ENCODE measurements at regions not wholly inside any gene's neighbourhood (a gene's known extent, or its start where the extent isn't known, plus 50 kb on each side); places are given as distances from the start of the nearest gene placed in this dataset.

GRCh38 chr2:144280009-144280408 is 239.9 kb downstream of the ZEB2 start:
- Histone ChIP-seq H2BK20ac (ENCODE audit: low read depth, low read length, poor library complexity, severe bottlenecking) (no peak overlapping the region), H2AK5ac (ENCODE audit: insufficient read length, low read length) (no peak overlapping the region), H3K23me2 (ENCODE audit: insufficient read length, low read depth, low read length, poor library complexity, severe bottlenecking) (no peaks in the 10 kb centered on the region), H3K9ac (ENCODE audit: extremely low read depth, insufficient read length, low read length) (no peak overlapping the region), H4K91ac (ENCODE audit: insufficient read length, low read depth, low read length) (no peak overlapping the region), H3K79me1 (ENCODE audit: insufficient read depth, low read depth, low read length, poor library complexity, severe bottlenecking) (no peaks in the 10 kb centered on the region), H4K5ac (ENCODE audit: insufficient read length, low read depth, low read length) (no peak overlapping the region), H3K4me1 (ENCODE audit: insufficient read depth, low read length) (peaks cover 3% of the 10 kb centered on the region; the same call in 1 of the 2 replicates), H3T11ph (ENCODE audit: low read length) (no peak overlapping the region), H3K79me2 (ENCODE audit: insufficient read depth, low read length) (no peaks in the 10 kb centered on the region; the same call in 1 of the 2 replicates), H3K23ac (ENCODE audit: insufficient read length, low read depth, low read length) (no peak overlapping the region), H3K14ac (ENCODE audit: insufficient read depth, low read length) (no peak overlapping the region), H3K4ac (ENCODE audit: low read depth, low read length) (no peak overlapping the region), H3K56ac (ENCODE audit: insufficient read length, low read depth, low read length) (no peak overlapping the region), H3K9me3 (ENCODE audit: control insufficient read depth, low read depth, low read length) (no peaks in the 10 kb centered on the region), H3K4me2 (ENCODE audit: insufficient read depth, insufficient read length, low read length) (no peak overlapping the region), H2BK5ac (ENCODE audit: insufficient read length, low read length) (no peak overlapping the region), H2BK120ac (ENCODE audit: low read depth, low read length, poor library complexity, severe bottlenecking) (no peak overlapping the region), H4K8ac (replicated peaks; ENCODE audit: insufficient read length, low read depth, low read length) (no peak overlapping the region), H3K27me3 (ENCODE audit: insufficient read depth, low read length) (no peaks in the 10 kb centered on the region), H2BK12ac (ENCODE audit: insufficient read length, low read depth, low read length) (no peak overlapping the region), H2BK15ac (ENCODE audit: low read depth, low read length) (no peak overlapping the region), H4K20me1 (ENCODE audit: control insufficient read depth, insufficient read depth, insufficient read length) (no peaks in the 10 kb centered on the region), H2AFZ (ENCODE audit: low read length) (no peak overlapping the region), H3K27ac (ENCODE audit: insufficient read length, low read depth, low read length) (no peak overlapping the region), H3K18ac (ENCODE audit: insufficient read length, low read depth, low read length) (no peak overlapping the region)
- Mint-ChIP-seq H3K9me3 (no peaks in the 10 kb centered on the region), H3K4me3 (no peak overlapping the region), H3K27ac (no peak overlapping the region), H3K36me3 (ENCODE audit: insufficient read depth in 1 of 3, low read depth in 3 of 3) (no peaks in the 10 kb centered on the region), H3K4me1 (peaks cover 20 to 25% of the 10 kb centered on the region in 2 experiments), H3K27me3 (ENCODE audit: low read depth) (no peaks in the 10 kb centered on the region)
- TF ChIP-seq CTCF (conservative IDR thresholded peaks at IDR 0.05) = no peak
- no CpG with 5 or more reads among the region's 2 CpGs for WGBS (ENCODE audit: extremely low coverage, insufficient read length, low lambda C conversion rate)
- DNase-seq = no peak

Measured in H9 (cell line).